GM21723 (cell line): ENCODE measurements at regions not wholly inside any gene's neighbourhood (a gene's known extent, or its start where the extent isn't known, plus 50 kb on each side); places are given as distances from the start of the nearest gene placed in this dataset.

Experiments
- ATAC-seq: cut with Tn5 transposase; IDR thresholded peaks from one replicate; pipeline ENCODE4 v1.9.1; 2021; ENCODE audit warnings: mild to moderate bottlenecking, moderate library complexity; ENCODE audit not compliant: unreplicated experiment

DNA sequence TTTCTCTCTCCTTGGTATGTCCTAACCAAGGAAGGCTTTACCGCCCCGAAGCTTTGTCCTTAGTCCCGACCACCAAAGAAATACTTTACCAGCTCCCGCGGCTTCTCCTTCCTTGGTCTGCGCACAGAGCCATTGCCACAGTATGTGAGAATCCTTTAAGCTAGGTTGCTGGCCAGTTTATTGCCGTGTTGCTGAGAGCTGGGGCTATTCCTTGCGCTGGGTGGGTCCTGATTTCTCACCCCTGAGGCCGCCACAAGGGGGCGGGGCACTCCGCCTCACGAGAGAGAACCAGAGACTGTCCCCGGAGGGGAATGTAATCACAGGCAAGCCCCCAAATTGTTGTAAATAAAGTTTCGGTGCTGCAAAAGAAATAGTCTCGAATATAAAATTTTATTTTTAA, 331.0 kb upstream of the PCDH10 start:
- ATAC-seq, result no peak

DNA sequence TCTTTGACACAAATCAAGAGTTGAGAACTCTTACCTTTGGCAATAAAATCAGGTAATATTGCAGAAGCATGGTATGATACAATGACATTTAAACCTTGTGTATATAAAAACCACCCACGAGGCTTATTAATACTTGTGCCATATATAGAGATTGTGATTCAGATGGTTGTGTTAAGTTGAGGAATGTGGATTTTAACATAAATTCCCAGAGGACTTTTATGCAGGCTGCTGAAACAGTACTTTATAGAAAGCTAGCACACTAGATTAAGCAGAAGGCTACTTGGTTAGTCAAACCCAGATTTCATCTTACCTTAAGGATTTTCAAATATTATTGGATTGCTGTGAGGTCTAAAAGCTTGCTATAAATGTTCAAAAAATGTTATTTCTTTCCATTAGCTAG, 325.7 kb upstream of the PCDH10 start:
- no peak for ATAC-seq

DNA sequence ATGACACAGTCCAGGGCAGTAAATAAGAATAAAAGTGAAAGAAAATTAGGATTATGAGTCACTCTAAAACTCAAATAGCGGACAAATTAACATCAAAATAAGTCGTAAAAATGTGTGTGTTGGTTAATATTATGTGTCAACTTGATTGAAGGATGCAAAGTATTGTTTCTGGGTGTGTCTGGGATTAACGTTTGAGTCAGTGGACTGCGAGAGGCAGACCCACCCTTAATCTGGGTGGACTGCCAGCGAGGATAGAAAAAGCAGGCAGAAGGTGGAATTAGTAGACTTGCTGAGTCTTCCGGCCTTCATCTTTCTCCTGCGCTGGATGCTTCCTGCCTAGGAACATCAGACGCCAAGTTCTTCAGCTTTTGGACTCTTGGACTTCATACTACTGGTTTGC, 324.3 kb upstream of the PCDH10 start:
- no peak for ATAC-seq

DNA sequence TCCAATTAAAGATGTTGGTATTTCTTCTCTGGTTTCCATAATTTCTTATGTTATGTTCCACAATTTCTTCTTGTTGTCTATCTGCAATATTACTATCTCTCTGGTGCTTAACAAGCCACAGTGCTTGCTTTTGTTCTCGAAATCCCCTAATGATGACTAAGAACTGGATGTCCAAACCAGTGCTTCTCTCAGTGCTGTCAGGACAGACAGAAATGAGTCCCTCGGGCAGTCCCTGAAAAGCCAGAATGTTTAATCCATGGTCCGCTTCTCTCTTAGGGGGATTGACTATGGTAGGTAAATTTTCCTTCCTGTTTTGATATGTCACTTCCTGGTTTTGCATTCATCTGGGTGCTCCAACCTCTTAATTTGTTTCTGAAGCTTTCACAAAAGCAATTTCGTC, 321.6 kb upstream of the PCDH10 start:
- ATAC-seq, result no peak

DNA sequence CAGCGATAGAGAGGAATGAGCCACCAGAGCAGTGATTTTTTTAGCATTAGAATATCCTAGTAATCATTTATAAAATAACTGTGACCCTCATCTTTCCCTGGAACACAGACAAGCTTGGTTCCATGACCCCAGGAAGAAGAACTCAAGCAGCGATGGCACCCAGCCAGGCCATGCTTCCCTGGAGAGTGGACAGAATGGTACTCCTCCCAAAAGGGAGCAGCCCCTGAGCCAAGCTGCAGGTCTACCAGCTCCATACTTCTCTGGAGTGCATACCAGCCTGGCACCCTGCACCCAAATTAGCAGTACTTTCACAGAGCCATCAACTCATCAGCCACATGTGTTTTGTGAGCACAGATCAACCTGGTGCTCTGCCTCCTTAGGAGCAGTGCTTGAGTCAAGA, 310.9 kb upstream of the PCDH10 start:
- ATAC-seq, result no peak

DNA sequence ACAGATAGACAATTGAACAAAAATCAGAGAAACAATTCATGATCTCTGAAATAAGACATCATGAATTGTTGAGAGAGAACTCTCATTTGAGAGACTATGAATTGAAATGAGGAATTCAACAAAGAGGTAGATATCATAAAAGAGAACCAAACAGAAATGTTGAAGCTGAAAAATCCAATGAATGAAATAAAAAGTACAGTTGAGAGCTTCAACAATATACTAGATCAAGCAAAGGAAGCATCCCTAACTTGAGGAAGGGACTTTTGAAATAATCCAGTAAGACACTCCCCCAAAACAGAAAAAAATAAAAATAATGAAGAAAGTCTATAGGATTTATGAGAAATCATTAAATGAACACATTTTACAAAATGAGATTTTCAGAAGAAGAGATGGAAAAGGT, 310.0 kb upstream of the PCDH10 start:
- no peak for ATAC-seq

DNA sequence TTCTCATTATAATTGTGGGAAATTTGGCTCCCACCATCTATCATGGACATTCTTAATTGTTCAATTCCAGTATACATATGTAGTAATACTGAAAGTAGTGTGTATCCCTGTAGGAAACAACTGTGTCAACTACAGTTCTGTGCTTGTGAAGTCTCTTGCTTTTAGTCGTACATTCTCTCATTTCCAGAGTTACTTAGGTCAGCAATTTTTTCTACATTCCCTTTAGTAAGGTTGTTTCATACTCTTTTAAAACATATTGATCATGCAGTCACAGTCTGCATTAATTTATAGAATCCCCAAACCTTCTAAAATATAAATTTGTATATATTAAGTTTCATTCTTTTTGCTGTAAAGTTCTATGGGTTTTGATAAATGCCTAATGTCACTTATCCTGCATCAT, 289.2 kb upstream of the PCDH10 start:
- ATAC-seq, result no peak

DNA sequence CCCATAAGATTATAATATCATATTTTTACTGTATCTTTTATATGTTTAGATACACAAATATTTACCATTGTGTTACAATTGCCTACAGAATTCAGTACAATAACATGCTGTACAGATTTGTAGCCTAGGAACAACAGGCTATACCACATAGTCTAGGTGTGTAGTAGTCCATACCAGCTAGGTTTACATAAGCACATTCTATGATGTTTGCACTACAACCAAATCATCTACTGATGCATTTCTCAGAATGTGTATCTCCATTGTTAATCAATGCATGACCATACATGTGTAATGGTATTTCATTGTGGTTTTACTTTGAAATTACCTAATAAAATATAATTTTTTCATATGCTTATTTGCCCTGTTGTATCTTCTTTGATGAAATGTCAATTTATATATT, 288.1 kb upstream of the PCDH10 start:
- no peak for ATAC-seq

DNA sequence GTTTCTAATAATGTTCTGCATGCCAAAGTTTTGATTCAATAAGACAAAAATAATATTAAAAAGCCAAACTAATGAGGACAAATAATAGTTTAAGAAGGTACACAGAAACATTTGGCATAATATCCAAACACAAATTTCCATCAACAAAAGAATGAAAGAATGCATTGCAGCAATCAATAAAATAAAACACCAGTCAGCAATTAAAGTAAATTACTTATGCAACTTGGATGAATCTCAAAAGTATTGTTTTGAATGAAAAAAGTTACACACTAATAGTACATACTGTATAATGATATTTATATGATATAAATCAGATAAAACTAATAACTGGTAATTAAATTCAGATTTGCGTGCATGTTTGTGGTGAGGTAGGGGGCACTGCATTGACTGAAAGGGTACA, 285.5 kb upstream of the PCDH10 start:
- ATAC-seq, result no peak

DNA sequence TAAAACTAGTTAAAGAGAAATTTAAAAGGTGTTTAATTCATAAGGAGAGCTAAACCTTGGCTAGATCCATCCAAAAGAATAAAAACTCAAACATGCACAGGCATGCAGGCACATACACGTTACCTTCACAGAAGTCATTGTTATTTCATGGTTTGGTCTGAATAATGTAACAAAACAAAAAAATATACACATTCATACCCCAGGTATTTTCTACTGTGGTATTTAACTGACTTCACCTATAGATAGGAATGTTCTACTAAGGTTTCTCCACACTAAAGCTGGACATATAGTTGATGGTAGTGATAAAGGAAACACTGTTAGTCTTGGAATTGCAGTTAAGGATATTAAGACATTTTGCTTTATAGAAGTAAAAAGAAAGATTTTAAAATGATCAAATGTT, 283.6 kb upstream of the PCDH10 start:
- no peak for ATAC-seq

DNA sequence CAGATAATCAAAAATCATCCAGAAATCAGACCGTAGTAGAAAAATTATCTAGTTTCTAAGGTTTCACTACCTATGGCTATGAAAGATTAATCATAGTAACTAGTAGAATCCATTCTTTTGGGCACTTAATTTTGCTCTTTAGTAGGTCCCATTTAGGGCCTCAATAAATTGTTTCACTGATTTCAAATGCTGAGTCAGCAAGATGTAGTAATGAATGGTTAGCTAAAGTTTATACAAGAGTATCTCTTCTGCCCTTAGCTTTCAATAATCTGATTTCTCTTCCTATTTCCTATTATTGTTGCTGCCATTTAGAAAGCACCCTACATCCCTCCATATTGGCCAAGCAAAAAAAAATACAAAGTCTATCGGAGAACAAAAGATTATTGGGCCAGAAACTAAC, 283.2 kb upstream of the PCDH10 start:
- no peak for ATAC-seq

DNA sequence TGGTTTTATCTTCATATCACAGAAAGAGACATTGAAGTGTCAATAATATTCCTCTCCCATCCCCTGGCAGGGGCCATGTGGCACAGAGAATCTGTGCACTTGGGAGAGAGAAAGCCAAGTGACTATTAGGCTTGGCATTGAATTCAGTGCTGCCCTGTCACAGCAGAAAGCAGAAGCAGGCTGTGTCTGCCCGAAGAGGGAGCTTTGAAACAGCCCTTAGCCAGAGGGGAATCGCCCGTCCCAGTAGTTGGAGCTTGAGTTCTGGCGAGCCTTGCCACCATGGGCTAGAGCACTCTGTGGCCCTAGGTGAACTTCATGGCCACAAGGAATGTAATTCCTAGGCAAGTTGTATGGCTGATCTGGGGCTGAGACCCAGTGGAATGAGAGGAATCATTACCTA, 282.5 kb upstream of the PCDH10 start:
- no peak for ATAC-seq

DNA sequence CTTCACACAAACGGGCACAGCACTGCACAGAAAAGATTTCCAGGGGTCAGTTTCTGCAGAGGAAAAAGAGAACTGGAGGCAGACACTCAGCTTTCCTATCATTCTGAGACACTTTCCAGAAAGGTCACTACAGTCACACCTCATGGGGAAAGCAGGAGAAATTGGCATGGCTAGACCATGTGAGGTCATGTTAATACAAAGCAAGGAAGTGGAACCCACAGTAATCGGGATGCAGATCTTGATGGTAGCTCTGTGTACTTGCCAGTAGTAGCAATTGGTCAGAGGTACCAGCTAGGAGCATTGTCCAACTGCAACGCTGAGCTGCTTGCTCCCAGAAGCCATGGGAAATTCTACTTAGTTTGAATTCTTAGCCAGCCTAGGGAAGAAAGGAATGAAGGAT, 255.3 kb upstream of the PCDH10 start:
- no peak for ATAC-seq

DNA sequence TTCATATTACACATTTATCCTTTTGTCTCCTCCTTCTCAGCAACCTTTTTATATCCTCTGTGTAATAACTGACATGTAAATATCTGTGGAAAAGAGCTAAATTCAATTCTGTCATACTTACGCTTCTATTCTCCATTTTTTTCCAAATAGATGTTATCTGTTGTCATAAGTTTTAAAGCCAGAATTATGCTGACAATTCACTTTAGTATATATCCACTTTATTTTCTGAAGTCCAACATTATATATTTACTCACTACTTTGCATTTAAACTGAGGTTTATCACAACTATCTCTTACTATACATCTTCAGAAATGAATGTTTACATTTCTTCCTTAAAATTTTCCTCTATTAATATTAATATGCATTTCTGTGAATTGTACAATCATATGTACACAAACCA, 247.9 kb upstream of the PCDH10 start:
- ATAC-seq, result no peak

DNA sequence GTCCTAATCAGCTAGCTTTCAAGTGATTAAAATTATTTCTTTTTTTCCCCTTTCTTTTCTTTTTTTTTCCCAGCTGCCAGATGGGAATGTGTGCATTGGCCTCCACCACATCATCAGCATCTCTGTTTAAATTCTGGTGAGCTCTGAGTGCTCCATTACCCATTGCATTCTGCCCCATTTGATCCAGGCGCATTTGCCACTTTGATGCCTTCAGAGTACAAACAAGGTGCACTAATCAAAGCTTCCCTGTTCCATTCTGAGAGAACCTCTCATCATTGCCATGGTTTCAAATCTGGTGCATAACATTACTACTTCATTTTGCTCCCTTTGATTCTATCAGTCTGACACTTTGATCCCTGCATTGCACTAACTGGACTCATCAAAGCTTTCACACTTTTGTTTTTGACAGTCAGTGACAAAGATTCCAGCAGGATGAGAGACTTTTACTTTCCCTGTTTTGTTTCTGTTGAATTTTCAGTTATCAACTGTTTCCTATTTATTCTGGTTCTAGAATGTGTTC, 238.8 kb upstream of the PCDH10 start:
- no peak for ATAC-seq

DNA sequence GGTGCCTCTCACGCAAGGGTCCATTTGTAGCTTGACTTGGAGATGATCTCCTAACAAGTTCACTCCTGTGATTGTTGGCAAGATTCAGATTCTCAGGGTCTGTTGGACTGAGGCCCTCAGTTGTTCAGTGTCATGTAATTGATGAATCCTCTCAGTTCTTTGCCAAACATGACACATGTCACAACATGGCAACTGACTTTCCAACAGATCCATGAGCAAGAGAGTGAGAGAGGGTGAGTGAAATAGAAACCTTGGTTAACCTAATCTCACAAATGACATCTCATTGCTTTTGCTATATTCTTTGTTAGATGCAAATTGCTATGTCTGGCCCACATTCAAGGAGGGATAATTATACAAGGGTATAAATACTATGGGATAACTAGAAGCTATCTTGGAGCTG, 231.0 kb upstream of the PCDH10 start:
- no peak for ATAC-seq

DNA sequence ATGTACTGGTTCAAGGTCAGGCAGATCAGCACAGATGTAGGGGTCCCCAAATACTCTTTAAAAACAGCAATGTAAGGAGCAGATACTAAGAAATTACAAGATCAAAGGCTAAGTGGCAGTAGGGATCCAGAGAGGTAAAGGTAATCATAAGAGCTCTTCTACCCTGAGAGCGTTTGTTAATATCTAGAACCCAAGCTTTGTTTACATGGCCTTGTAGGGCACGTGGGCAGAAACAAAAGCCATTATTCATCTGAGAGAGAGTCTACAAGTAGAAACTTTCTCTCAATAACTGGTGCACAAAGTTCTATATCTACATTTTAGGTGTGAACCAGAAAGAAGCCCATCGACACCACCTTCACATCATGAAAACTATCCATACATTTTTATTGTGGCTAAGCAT, 225.6 kb upstream of the PCDH10 start:
- no peak for ATAC-seq

DNA sequence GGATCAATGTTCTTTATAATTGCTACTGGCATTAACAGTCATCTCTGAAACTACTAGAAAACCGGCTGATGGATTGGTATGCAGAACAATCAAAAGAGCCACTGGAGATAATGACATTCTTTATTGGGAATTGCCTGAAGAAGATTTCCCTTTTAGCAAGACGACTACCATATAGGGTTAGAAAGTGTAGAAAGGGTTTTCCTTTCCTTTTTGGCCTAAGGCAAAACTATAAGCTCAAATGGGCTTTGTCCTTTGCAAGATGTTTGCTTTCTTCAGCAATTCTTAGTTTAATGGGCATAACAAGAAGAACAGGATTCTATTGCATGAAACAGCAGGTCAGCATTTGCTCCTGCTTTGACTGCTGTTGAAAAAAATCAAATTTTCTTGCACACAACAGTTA, 214.2 kb upstream of the PCDH10 start:
- no peak for ATAC-seq

DNA sequence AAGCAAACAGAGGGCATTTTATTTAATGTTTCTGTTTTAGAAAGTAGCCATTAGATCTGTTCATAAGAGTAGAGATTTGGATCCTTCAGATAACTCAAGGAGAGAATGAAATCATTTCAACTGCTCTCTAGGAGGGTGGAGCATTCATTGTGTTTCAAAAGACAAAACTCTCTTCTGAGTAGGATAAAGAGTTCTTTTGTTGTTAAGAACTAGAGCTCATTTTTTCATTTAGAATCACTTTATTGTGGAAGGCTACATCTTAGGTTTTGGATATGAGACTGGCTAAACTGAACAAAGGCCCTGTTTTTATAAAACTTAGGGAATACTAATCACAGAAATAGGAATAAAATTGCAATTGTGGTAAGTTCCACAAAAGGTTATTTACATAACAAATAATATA, 193.9 kb upstream of the PCDH10 start:
- ATAC-seq, result no peak

DNA sequence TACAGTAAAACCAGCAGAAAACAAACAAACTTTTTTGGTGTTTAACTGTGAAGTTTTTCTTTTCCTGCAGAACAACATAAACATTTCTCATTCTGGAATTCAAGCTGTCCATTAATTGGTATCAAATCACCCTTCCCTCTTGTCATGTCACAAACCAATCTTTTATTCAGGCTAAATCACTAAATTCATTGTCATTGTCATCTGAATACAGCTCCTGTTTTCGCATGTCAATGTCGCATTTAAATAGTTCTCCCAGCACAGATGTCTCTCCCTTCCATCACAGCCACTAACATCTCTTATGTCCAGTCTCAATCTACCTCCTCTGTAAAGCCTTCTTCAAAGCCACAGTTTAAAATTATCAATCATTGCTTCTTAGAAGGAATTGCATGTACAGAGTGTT, 192.1 kb upstream of the PCDH10 start:
- ATAC-seq, result no peak

DNA sequence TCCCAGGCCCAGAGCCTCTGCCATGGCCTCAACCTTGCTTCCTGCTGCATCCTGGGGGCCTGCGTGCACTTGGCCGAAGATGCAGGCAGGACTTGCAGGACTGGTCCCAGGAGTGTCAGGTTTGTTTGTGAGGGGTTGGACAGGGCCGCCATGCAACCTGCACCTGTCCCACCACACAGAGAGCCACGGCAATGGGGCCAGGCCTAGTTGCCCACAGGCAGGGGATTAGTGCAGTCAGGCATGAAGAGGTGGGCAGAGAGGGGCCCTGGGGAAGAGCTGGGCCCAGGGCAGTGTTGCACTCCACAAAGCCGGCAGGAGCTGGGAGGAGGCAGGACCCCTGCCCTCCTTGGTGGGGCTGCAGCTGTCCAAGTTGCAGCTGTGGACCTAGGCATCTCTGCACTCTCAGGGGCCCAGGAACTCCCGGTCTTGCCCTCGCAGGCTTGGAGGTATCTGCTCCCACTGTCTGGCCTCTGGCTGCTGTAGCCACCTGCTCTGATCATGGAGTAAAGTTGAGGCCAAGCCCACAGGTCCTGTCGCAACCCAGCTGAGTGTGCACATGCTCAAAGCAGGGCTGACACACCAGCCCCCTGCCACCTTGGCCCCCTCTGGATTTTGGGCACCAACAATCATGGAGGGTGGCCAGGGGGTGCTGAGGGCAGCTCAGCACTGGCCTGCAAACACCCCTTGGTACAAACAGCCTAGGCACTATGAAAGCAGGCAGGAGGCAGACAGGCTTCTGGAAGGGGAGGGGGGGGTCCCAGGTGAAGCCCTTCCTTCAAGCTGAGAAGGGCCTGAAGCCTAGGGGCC, 190.4 kb upstream of the PCDH10 start:
- ATAC-seq, result no peak

DNA sequence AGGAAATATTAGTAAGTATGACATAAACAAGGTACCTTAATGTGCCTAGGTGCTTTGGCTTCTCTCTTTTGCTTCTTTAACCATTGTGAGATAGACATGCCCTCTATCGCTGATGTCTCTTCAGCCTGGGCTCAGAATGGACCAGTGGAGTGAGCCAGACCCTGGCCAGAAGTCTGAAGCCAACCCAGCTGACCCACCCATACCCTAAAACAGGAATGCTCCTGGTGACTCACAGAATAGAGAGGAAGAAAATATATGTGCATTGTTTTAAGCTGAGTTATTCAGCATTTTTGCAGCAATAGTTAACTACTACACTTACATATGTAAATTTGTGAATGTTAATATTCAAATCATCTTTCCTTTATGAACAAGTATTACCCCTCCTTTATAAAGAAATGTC, 167.5 kb upstream of the PCDH10 start:
- ATAC-seq, result no peak

DNA sequence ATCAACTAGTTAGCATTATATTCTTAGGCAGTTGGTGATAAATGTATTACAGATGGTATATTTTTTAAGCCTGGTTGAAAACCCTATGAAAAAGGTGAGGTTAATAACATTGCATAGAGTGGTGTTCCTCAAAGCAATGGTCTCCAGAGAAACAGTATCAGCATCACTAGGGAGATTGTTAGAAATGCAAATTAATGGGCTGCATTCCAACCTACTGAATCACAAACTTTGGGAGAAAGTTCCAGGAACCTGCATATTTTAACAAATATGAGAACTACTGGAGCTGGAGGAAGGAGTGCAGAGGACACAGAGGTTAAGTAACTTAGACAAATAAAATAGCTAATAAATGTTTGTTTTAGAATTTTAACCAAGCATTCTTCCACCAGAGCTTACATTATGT, 166.9 kb upstream of the PCDH10 start:
- no peak for ATAC-seq
